GM23338 (cell line): ENCODE measurements at regions not wholly inside any gene's neighbourhood (a gene's known extent, or its start where the extent isn't known, plus 50 kb on each side); places are given as distances from the start of the nearest gene placed in this dataset.

ENCODE experiments used
- ATAC-seq: fragments of 200-7000 bp; cut with Tn5 transposase; 3 replicates; pipeline ENCODE4 v1.9.1; 2020
- DNase-seq: peaks from one replicate; pipeline ENCODE4 v3.0.0-alpha.2; 2015; ENCODE audit warnings: low spot score
- H2AFZ ChIP-seq: fragments of 200-600 bp; sonication (generic); 2 replicates; pipeline ENCODE4 v1.8.0; 2016; ENCODE audit warnings: antibody characterized with exemption, mild to moderate bottlenecking, moderate library complexity
- H3F3A ChIP-seq: fragments of 200-600 bp; sonication (generic); replicated peaks from 2 replicates; pipeline ENCODE4 v1.8.0; 2017; ENCODE audit warnings: antibody characterized with exemption, mixed run types, low read depth
- H3K27ac ChIP-seq: fragments of 200-600 bp; sonication (generic); 2 replicates; pipeline ENCODE4 v1.6.1; 2016; ENCODE audit warnings: low read depth
- H3K27me3 ChIP-seq: fragments of 200-600 bp; sonication (generic); 2 replicates; pipeline ENCODE4 v1.8.0; 2016; ENCODE audit warnings: mild to moderate bottlenecking, mixed run types, moderate library complexity; ENCODE audit not compliant: insufficient read depth
- H3K36me3 ChIP-seq: fragments of 200-600 bp; sonication (generic); 2 replicates; pipeline ENCODE4 v1.8.0; 2016; ENCODE audit warnings: mild to moderate bottlenecking; ENCODE audit not compliant: insufficient read depth
- H3K4me1 ChIP-seq: fragments of 200-600 bp; sonication (generic); 2 replicates; pipeline ENCODE4 v1.8.0; 2016; ENCODE audit warnings: mild to moderate bottlenecking, moderate library complexity; ENCODE audit not compliant: insufficient read depth
- H3K4me2 ChIP-seq: fragments of 200-600 bp; sonication (generic); 2 replicates; pipeline ENCODE4 v1.7.1; 2017; ENCODE audit warnings: mixed run types
- H3K4me3 ChIP-seq: fragments of 200-600 bp; sonication (generic); 2 replicates; pipeline ENCODE4 v1.6.1; 2016; ENCODE audit warnings: mixed run types
- H3K79me2 ChIP-seq: fragments of 200-600 bp; sonication (generic); replicated peaks from 2 replicates; pipeline ENCODE4 v1.8.0; 2017; ENCODE audit warnings: mild to moderate bottlenecking; ENCODE audit not compliant: insufficient read depth
- H3K9me2 ChIP-seq: fragments of 200-600 bp; sonication (generic); 2 replicates; pipeline ENCODE4 v1.8.0; 2017; ENCODE audit not compliant: insufficient read depth
- H4K20me1 ChIP-seq: fragments of 200-600 bp; sonication (generic); replicated peaks from 2 replicates; pipeline ENCODE4 v1.8.0; 2017; ENCODE audit warnings: mild to moderate bottlenecking; ENCODE audit not compliant: insufficient read depth
- H3K27ac Mint-ChIP-seq: 2 replicates; pipeline ENCODE4 v1.8.0; 2020; ENCODE audit warnings: inconsistent platforms, mild to moderate bottlenecking, moderate library complexity, mixed read lengths
- H3K27me3 Mint-ChIP-seq: 3 replicates; pipeline ENCODE4 v1.8.0; 2022; ENCODE audit warnings: low read depth, mild to moderate bottlenecking, moderate library complexity, mixed read lengths, inconsistent platforms; ENCODE audit not compliant: insufficient read depth, poor library complexity
- H3K36me3 Mint-ChIP-seq: 3 replicates; pipeline ENCODE4 v1.8.0; 2021; ENCODE audit warnings: low read depth, mild to moderate bottlenecking, inconsistent platforms, moderate library complexity, mixed read lengths
- H3K4me1 Mint-ChIP-seq: 3 replicates; pipeline ENCODE4 v1.8.0; 2020; ENCODE audit warnings: mild to moderate bottlenecking, inconsistent platforms, mixed read lengths
- H3K4me3 Mint-ChIP-seq: 3 replicates; pipeline ENCODE4 v1.8.0; 2021; ENCODE audit warnings: moderate library complexity, mild to moderate bottlenecking, inconsistent platforms, mixed read lengths
- H3K9me3 Mint-ChIP-seq: 3 replicates; pipeline ENCODE4 v1.8.0; 2020; ENCODE audit warnings: moderate library complexity, mild to moderate bottlenecking, inconsistent platforms, mixed read lengths
- CREB1 ChIP-seq: fragments of 250-450 bp; sonication (Bioruptor Pico); IDR thresholded peaks from 2 replicates; pipeline ENCODE4 v1.5.0; 2020; ENCODE audit warnings: low read depth, mild to moderate bottlenecking, moderate library complexity
- EZH2 ChIP-seq: fragments of 200-600 bp; sonication (generic); IDR thresholded peaks from one replicate; pipeline ENCODE4 v1.8.0; 2017; ENCODE audit warnings: antibody characterized with exemption, mild to moderate bottlenecking, low read depth; ENCODE audit not compliant: unreplicated experiment
- EZH2phosphoT487 ChIP-seq: fragments of 200-600 bp; sonication (generic); IDR thresholded peaks from one replicate; pipeline ENCODE4 v1.8.1; 2018; ENCODE audit warnings: antibody characterized with exemption; ENCODE audit not compliant: unreplicated experiment
- JUNB ChIP-seq: IDR thresholded peaks from one replicate; pipeline ENCODE4 v1.6.1; 2016; ENCODE audit warnings: antibody characterized with exemption; ENCODE audit not compliant: unreplicated experiment
- NANOG ChIP-seq: IDR thresholded peaks from 2 replicates; pipeline ENCODE4 v1.6.1; 2016; ENCODE audit warnings: antibody characterized with exemption, borderline replicate concordance
- POLR2AphosphoS5 ChIP-seq: IDR thresholded peaks from 2 replicates; pipeline ENCODE4 v1.6.1; 2016; ENCODE audit warnings: antibody characterized with exemption, low read depth
- STAT1 ChIP-seq: IDR thresholded peaks from one replicate; pipeline ENCODE4 v1.6.1; 2016; ENCODE audit warnings: antibody characterized with exemption; ENCODE audit not compliant: unreplicated experiment
- ZNF114 ChIP-seq: fragments of 250-450 bp; sonication (Bioruptor Pico); IDR thresholded peaks from 2 replicates; pipeline ENCODE4 v1.5.0; 2020; ENCODE audit warnings: mild to moderate bottlenecking, moderate library complexity
- ZNF331 ChIP-seq: fragments of 250-450 bp; sonication (Bioruptor Pico); IDR thresholded peaks from 2 replicates; pipeline ENCODE4 v1.5.0; 2020; ENCODE audit warnings: low read depth, mild to moderate bottlenecking, moderate library complexity
- TF ChIP-seq, protein P1 (sequence below): IDR thresholded peaks from 2 replicates; pipeline ENCODE4 v1.6.1; 2016; ENCODE audit warnings: antibody characterized with exemption
- TF ChIP-seq, protein P2 (sequence below): IDR thresholded peaks from one replicate; pipeline ENCODE4 v1.6.1; 2018; ENCODE audit warnings: antibody characterized with exemption; ENCODE audit not compliant: unreplicated experiment
- TF ChIP-seq, protein P3 (sequence below): fragments of 250-450 bp; sonication (Bioruptor Pico); IDR thresholded peaks from 2 replicates; pipeline ENCODE4 v1.5.0; 2020; ENCODE audit warnings: mild to moderate bottlenecking, moderate library complexity
- TF ChIP-seq, protein P4 (sequence below), 2 experiments: fragments of 200-600 bp in 1 of 2; sonication (generic) in 1 of 2; conservative IDR thresholded peaks; 2 replicates each; pipeline versions ENCODE4 v1.5.1 to v1.6.1; 2016 to 2017; ENCODE audit warnings: antibody characterized with exemption in 2 of 2, low read depth in 2 of 2, mild to moderate bottlenecking in 2 of 2, moderate library complexity in 1 of 2

DNA sequence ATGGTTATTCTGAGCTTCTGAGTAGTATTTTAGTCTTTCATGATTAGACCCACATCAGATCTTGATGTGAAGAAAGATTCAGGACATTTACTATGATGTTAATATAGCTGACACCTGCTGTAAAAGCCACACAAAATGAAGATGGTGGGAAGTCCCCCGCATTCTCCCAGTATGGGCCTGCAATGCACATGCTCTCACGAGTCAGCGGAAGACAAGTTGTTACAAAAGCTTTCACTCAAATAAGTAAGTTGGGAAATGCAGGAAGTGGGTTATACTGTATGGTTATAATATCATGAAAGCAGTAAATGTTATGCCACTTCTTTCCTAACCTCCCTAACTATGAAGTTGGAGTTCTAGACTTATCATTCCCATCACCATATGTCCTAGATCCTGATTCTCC is 171.9 kb downstream of the KLF5 start:
- no peak for ATAC-seq
- Histone ChIP-seq H4K20me1 (no peaks in the 10 kb centered on the region), H3K9me2 (no peaks in the 10 kb centered on the region), H3K4me1 (no peaks in the 10 kb centered on the region), H3K4me2 (no peak overlapping the region), H3K27ac (no peak overlapping the region), H3K4me3 (no peak overlapping the region), H3K27me3 (no peaks in the 10 kb centered on the region), H2AFZ (no peak overlapping the region), H3K79me2 (no peaks in the 10 kb centered on the region), H3K36me3 (no peaks in the 10 kb centered on the region), H3F3A (no peaks in the 10 kb centered on the region)
- no peak for TF ChIP-seq STAT1
- TF ChIP-seq, protein P1, sequence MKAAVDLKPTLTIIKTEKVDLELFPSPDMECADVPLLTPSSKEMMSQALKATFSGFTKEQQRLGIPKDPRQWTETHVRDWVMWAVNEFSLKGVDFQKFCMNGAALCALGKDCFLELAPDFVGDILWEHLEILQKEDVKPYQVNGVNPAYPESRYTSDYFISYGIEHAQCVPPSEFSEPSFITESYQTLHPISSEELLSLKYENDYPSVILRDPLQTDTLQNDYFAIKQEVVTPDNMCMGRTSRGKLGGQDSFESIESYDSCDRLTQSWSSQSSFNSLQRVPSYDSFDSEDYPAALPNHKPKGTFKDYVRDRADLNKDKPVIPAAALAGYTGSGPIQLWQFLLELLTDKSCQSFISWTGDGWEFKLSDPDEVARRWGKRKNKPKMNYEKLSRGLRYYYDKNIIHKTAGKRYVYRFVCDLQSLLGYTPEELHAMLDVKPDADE = no peak
- TF ChIP-seq, protein P2, sequence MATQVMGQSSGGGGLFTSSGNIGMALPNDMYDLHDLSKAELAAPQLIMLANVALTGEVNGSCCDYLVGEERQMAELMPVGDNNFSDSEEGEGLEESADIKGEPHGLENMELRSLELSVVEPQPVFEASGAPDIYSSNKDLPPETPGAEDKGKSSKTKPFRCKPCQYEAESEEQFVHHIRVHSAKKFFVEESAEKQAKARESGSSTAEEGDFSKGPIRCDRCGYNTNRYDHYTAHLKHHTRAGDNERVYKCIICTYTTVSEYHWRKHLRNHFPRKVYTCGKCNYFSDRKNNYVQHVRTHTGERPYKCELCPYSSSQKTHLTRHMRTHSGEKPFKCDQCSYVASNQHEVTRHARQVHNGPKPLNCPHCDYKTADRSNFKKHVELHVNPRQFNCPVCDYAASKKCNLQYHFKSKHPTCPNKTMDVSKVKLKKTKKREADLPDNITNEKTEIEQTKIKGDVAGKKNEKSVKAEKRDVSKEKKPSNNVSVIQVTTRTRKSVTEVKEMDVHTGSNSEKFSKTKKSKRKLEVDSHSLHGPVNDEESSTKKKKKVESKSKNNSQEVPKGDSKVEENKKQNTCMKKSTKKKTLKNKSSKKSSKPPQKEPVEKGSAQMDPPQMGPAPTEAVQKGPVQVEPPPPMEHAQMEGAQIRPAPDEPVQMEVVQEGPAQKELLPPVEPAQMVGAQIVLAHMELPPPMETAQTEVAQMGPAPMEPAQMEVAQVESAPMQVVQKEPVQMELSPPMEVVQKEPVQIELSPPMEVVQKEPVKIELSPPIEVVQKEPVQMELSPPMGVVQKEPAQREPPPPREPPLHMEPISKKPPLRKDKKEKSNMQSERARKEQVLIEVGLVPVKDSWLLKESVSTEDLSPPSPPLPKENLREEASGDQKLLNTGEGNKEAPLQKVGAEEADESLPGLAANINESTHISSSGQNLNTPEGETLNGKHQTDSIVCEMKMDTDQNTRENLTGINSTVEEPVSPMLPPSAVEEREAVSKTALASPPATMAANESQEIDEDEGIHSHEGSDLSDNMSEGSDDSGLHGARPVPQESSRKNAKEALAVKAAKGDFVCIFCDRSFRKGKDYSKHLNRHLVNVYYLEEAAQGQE = no peak
- no peak for TF ChIP-seq NANOG
- TF ChIP-seq EZH2 = no peak
- no peak for TF ChIP-seq ZNF331
- TF ChIP-seq, protein P3, sequence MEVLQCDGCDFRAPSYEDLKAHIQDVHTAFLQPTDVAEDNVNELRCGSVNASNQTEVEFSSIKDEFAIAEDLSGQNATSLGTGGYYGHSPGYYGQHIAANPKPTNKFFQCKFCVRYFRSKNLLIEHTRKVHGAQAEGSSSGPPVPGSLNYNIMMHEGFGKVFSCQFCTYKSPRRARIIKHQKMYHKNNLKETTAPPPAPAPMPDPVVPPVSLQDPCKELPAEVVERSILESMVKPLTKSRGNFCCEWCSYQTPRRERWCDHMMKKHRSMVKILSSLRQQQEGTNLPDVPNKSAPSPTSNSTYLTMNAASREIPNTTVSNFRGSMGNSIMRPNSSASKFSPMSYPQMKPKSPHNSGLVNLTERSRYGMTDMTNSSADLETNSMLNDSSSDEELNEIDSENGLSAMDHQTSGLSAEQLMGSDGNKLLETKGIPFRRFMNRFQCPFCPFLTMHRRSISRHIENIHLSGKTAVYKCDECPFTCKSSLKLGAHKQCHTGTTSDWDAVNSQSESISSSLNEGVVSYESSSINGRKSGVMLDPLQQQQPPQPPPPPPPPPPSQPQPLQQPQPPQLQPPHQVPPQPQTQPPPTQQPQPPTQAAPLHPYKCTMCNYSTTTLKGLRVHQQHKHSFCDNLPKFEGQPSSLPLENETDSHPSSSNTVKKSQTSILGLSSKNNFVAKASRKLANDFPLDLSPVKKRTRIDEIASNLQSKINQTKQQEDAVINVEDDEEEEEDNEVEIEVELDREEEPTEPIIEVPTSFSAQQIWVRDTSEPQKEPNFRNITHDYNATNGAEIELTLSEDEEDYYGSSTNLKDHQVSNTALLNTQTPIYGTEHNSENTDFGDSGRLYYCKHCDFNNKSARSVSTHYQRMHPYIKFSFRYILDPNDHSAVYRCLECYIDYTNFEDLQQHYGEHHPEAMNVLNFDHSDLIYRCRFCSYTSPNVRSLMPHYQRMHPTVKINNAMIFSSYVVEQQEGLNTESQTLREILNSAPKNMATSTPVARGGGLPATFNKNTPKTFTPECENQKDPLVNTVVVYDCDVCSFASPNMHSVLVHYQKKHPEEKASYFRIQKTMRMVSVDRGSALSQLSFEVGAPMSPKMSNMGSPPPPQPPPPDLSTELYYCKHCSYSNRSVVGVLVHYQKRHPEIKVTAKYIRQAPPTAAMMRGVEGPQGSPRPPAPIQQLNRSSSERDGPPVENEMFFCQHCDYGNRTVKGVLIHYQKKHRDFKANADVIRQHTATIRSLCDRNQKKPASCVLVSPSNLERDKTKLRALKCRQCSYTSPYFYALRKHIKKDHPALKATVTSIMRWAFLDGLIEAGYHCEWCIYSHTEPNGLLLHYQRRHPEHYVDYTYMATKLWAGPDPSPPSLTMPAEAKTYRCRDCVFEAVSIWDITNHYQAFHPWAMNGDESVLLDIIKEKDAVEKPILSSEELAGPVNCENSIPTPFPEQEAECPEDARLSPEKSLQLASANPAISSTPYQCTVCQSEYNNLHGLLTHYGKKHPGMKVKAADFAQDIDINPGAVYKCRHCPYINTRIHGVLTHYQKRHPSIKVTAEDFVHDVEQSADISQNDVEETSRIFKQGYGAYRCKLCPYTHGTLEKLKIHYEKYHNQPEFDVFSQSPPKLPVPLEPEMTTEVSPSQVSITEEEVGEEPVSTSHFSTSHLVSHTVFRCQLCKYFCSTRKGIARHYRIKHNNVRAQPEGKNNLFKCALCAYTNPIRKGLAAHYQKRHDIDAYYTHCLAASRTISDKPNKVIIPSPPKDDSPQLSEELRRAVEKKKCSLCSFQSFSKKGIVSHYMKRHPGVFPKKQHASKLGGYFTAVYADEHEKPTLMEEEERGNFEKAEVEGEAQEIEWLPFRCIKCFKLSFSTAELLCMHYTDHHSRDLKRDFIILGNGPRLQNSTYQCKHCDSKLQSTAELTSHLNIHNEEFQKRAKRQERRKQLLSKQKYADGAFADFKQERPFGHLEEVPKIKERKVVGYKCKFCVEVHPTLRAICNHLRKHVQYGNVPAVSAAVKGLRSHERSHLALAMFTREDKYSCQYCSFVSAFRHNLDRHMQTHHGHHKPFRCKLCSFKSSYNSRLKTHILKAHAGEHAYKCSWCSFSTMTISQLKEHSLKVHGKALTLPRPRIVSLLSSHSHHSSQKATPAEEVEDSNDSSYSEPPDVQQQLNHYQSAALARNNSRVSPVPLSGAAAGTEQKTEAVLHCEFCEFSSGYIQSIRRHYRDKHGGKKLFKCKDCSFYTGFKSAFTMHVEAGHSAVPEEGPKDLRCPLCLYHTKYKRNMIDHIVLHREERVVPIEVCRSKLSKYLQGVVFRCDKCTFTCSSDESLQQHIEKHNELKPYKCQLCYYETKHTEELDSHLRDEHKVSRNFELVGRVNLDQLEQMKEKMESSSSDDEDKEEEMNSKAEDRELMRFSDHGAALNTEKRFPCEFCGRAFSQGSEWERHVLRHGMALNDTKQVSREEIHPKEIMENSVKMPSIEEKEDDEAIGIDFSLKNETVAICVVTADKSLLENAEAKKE (CRISPR knock-in tag) = no peak
- no peak for TF ChIP-seq CREB1 (CRISPR knock-in tag)
- TF ChIP-seq EZH2phosphoT487 = no peak
- TF ChIP-seq POLR2AphosphoS5 = no peak
- TF ChIP-seq JUNB = no peak
- TF ChIP-seq, protein P4, sequence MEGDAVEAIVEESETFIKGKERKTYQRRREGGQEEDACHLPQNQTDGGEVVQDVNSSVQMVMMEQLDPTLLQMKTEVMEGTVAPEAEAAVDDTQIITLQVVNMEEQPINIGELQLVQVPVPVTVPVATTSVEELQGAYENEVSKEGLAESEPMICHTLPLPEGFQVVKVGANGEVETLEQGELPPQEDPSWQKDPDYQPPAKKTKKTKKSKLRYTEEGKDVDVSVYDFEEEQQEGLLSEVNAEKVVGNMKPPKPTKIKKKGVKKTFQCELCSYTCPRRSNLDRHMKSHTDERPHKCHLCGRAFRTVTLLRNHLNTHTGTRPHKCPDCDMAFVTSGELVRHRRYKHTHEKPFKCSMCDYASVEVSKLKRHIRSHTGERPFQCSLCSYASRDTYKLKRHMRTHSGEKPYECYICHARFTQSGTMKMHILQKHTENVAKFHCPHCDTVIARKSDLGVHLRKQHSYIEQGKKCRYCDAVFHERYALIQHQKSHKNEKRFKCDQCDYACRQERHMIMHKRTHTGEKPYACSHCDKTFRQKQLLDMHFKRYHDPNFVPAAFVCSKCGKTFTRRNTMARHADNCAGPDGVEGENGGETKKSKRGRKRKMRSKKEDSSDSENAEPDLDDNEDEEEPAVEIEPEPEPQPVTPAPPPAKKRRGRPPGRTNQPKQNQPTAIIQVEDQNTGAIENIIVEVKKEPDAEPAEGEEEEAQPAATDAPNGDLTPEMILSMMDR (conservative IDR thresholded peaks at IDR 0.05; ENCODE audit: low read depth in 2 of 2) = no peak
- TF ChIP-seq ZNF114 = no peak
- H3K9me3 Mint-ChIP-seq = no peaks in the 10 kb centered on the region
- H3K27me3 Mint-ChIP-seq = no peaks in the 10 kb centered on the region
- H3K4me1 Mint-ChIP-seq = no peaks in the 10 kb centered on the region
- H3K4me3 Mint-ChIP-seq = no peak overlapping the region
- no peak for DNase-seq
- no peaks in the 10 kb centered on the region for H3K36me3 Mint-ChIP-seq
- no peak overlapping the region for H3K27ac Mint-ChIP-seq
